HG03095 (cell line): ENCODE measurements at regions not wholly inside any gene's neighbourhood (a gene's known extent, or its start where the extent isn't known, plus 50 kb on each side); places are given as distances from the start of the nearest gene placed in this dataset.
"Not testable (repeated sequence)": the region's sequence is repeated elsewhere in the genome, so short reads cannot be mapped to it uniquely, and the experiment has no call there.

Experiments used
- ATAC-seq: cut with Tn5 transposase; IDR thresholded peaks from one replicate; pipeline ENCODE4 v1.9.1; 2021; ENCODE audit warnings: moderate library complexity; ENCODE audit not compliant: unreplicated experiment

- ATAC-seq: not testable (repeated sequence)
Measured at GRCh38 chr2:89947208-89947815, 1255.8 kb downstream of the RPIA start.

GRCh38 chr2:89948102-89948501 lies 1256.6 kb downstream of the RPIA start:
- ATAC-seq: peak; percentile 78

GRCh38 chr2:89950807-89951206 lies 1259.3 kb downstream of the RPIA start:
- ATAC-seq: not testable (repeated sequence)

GRCh38 chr2:89957236-89957635 lies 1265.8 kb downstream of the RPIA start:
- not testable (repeated sequence) for ATAC-seq

- not testable (repeated sequence) for ATAC-seq
Measured at GRCh38 chr2:89959729-89960378, 1268.4 kb downstream of the RPIA start.

- not testable (repeated sequence) for ATAC-seq
Measured at GRCh38 chr2:89960570-89960969, 1269.1 kb downstream of the RPIA start.

- peak; percentile 75 for ATAC-seq
Measured at GRCh38 chr2:89968567-89968966, 1277.1 kb downstream of the RPIA start.

- not testable (repeated sequence) for ATAC-seq
Measured at GRCh38 chr2:89969190-89969589, 1277.7 kb downstream of the RPIA start.

- ATAC-seq: not testable (repeated sequence)
Measured at GRCh38 chr2:89973849-89974248, 1282.4 kb downstream of the RPIA start.

GRCh38 chr2:89979826-89980537 lies 1288.5 kb downstream of the RPIA start:
- not testable (repeated sequence) for ATAC-seq

- ATAC-seq: not testable (repeated sequence)
Measured at GRCh38 chr2:89982246-89982645, 1290.8 kb downstream of the RPIA start.

GRCh38 chr2:89985650-89986049 lies 1294.2 kb downstream of the RPIA start:
- not testable (repeated sequence) for ATAC-seq

- ATAC-seq: not testable (repeated sequence)
Measured at GRCh38 chr2:89986532-89986931, 1295.1 kb downstream of the RPIA start.

GRCh38 chr2:89996779-89997178 lies 1305.3 kb downstream of the RPIA start:
- not testable (repeated sequence) for ATAC-seq

- ATAC-seq: not testable (repeated sequence)
Measured at GRCh38 chr2:90004553-90004952, 1313.1 kb downstream of the RPIA start.

GRCh38 chr2:90010442-90011100 lies 1319.1 kb downstream of the RPIA start:
- not testable (repeated sequence) for ATAC-seq

GRCh38 chr2:90011101-90011443 lies 1319.6 kb downstream of the RPIA start:
- ATAC-seq: not testable (repeated sequence)

- not testable (repeated sequence) for ATAC-seq
Measured at GRCh38 chr2:90019908-90020307, 1328.4 kb downstream of the RPIA start.

- not testable (repeated sequence) for ATAC-seq
Measured at GRCh38 chr2:90021234-90021633, 1329.8 kb downstream of the RPIA start.

- ATAC-seq: not testable (repeated sequence)
Measured at GRCh38 chr2:90027231-90027643, 1335.8 kb downstream of the RPIA start.

- ATAC-seq: not testable (repeated sequence)
Measured at GRCh38 chr2:90028381-90029079, 1337.1 kb downstream of the RPIA start.
